HG02884 (cell line): ENCODE measurements at regions not wholly inside any gene's neighbourhood (a gene's known extent, or its start where the extent isn't known, plus 50 kb on each side); places are given as distances from the start of the nearest gene placed in this dataset.
"Not testable (repeated sequence)": the region's sequence is repeated elsewhere in the genome, so short reads cannot be mapped to it uniquely, and the experiment has no call there.

Experiments used
- ATAC-seq: cut with Tn5 transposase; IDR thresholded peaks from one replicate; pipeline ENCODE4 v1.9.1; 2021; ENCODE audit warnings: mild to moderate bottlenecking, moderate library complexity; ENCODE audit not compliant: unreplicated experiment

DNA sequence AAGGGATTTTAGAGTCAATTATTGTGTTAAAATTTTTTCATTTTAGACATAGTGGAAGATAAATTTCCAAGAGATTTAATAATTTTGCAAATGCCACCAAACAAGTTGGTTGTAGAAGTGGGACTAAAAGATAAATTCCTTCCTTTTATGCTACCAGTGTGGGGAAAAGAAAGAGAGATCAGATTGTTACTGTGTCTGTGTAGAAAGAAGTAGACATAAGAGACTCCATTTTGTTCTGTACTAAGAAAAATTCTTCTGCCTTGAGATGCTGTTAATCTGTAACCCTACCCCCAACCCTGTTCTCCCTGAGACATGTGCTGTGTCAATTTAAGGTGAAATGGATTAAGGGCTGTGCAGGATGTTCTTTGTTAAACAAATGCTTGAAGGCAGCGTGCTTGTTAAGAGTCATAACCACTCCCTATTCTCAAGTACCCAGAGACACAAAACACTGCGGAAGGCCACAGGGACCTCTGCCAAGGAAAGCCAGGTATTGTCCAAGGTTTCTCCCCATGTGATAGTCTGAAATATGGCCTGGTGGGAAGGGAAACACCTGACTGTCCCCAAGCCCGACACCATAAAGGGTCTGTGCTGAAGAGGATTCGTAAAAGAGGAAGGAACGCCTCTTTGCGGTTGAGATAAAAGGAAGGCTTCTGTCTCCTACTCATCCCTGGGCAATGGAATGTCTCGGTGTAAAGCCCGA lies 117.0 kb downstream of the CEP44 start:
- ATAC-seq = not testable (repeated sequence)

DNA sequence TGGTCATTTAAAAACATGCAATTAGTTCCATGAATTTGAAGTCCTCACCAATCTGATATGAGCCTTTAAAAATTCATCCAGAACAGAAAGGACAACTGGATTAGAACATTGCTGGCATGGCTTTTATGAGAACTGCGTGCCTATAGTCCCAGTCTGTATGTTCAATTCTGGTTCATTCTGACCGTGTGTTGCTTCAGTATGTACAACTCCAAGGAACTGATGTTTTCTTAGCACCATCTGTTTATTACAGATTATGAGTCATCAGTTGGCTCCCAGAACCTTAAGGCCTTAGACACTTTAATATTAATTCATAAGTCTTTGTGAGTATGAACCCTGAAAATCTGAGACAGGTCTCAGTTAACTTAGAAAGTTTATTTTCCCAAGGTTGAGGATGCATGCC lies 115.0 kb downstream of the CEP44 start:
- no peak for ATAC-seq

DNA sequence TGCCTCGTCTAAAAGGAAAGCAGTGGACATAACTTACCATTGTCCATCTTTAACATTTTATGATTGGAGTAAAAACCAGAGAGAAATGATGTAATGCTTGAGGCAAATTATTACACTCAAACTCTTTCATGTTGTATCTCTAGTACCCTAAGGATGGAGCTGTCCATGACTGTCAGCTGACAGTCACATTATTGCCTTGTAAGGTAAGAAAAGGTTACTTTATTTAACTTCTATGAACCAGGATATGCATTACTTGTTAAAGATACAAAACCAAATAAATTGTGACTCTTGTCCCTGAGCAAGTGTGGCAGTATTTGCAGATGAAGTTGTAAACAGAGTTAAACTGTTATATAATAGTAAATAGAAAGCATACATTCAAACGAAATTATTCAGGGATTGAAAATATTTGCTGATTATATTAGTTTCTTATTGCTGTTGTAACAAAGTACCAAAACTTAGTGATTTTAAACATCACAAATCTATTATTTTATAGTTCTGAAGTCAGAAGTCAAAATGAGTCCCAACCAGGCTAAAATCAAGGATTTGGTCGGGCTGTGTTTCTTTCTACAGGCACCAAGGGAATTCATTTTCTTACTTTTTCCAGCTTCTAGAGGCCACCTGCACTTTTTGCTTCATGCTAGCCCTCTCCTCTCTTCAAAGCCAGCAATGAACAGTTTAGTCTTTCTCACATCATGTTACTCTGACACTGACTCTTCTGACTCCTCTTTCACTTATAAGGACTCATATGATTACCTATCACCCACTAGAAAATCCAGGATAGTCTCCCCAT lies 113.8 kb downstream of the CEP44 start:
- no peak for ATAC-seq

DNA sequence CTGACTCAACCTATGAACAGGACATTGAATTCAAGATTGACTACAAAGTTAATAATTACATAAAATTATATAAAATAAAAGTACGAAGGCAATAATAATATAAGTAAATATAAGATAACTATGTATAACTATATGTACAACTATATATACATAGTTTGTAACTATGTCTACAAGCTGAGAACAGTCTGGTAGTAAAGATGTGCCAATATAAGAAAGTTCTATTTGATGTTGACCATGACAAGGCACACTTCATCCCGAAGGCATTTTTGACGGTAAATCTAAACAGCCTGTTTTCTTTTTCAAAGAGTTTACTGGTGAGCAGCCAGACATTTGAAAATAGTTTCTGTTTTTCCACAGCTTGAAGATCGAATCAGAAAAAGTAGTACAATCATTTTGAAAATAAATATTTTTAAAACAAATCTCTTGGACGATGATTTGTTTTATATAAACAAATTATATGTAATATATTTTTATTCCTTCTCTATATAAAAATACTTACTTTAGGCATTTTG lies 112.9 kb downstream of the CEP44 start:
- ATAC-seq = no peak

DNA sequence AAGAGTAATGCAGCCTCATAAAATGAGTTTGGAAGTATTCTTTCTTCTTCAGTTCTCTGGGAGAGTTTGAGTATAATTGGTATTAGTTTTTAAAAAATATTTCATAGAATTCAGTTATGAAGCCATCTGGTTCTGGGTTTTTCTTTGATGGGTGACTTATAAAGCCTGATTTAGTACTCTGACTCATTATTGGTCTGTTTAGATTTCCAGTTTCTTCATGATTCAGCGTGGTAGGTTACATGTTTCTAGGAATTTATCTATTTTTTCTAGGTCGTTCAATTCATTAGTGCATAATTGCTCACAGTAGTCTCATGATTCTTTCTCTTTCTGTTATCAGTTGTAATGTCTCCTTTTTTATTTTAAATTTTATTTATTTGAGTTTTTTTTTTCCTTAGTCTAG lies 111.2 kb downstream of the CEP44 start:
- no peak for ATAC-seq

DNA sequence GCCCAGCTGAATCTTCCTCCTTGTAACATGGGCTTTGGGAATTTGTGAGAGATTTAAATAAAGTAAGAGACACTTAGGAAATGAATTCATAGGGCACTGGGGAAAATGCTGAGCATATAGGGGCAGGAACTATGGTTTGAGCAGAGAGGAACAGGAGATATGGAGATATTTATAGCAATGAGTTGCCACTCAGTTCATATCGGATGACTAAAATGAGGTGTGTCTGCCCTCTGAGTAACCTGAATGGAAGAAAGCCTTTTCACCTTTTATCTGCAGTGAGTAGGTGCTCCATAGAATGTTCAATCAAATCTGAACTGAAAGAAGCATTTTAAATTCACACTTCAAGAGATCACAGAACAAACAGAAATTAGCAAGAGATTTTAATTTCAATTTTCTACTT lies 105.7 kb downstream of the CEP44 start:
- no peak for ATAC-seq

DNA sequence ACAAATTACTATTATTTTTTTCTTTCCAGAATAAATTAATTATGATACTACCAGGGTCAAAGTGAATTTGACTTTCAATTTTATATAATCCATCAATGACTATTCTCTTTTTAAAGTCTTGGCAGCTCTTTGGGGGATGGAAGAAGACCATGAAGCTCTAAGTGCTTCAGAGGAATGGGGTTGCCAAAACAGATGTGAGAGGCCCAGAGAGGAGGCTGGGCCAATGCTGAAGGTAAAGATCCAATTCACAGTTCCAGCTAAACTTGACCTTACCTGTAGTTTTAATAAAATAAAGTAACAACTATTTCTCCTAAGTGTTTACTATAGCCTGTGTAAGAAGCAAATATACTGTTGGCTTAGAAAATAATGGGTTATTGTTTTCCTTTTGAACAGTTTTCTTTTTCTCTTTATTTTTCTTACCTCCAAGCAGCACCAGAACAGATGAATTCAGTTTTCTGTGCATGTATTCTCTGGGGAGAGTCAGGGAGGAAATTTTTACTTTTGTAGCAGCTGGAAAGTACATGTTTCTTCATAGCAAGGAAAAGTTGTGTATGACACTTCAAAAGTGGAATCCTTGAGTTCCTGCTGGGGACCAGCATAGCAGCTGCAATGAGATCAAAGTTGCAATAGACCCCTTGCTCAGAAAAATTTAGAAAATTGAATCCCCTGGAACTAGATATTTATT lies 104.9 kb downstream of the CEP44 start:
- ATAC-seq = no peak

DNA sequence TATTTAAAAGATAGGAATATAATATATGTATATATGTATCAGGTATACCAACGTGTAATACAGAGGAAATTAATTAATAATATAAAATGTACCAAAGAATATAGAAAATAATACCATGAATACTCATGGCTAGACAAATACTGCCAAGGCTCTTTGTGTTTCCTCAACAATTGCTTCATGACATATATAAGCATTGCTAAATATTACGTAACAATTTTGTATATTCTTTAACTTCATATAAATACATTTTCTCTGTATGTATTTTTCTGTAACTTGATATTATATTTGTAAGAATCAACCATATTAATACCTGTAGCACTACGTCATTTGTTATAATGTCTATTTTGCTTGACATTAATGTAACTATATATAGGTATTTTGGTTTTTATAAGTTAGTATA lies 104.0 kb downstream of the CEP44 start:
- ATAC-seq = no peak

DNA sequence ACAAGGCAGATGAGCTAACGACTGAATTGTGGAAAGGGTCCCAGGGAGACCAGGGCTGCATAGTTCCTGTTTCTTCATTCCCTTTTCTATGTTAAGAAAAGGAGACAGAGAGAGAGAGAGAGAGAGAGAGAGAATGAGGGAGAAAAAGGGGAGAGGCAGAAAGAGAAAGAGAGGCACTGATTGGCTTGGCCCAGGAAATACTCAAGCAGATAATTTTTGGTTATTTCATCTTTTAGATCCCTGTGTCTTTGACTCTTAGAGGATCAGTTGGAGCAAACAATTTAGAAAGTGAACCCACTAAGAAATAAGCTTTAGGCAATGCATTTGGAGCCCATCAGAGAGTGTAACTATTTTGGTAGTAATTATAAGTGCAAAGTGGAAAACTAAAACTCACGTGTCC lies 103.4 kb downstream of the CEP44 start:
- ATAC-seq = no peak

DNA sequence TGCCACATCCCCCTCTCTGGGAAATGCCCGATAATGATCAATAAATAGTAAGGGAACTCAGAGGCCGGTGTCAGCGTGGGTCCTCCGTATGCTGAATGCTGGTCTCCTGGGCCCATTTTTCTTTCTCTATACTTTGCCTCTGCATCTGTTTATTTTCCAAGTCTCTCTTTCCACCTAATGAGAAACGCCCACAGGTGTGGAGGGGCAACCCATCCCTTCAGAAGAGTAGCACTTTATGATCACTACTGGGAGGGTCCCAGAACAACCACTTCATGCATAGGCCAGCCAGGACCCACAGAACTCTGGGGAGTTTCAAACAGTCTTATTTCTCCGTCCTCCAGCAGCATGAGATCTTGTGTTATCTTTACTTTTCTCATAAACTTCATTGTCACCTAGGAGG lies 100.1 kb downstream of the CEP44 start:
- no peak for ATAC-seq

DNA sequence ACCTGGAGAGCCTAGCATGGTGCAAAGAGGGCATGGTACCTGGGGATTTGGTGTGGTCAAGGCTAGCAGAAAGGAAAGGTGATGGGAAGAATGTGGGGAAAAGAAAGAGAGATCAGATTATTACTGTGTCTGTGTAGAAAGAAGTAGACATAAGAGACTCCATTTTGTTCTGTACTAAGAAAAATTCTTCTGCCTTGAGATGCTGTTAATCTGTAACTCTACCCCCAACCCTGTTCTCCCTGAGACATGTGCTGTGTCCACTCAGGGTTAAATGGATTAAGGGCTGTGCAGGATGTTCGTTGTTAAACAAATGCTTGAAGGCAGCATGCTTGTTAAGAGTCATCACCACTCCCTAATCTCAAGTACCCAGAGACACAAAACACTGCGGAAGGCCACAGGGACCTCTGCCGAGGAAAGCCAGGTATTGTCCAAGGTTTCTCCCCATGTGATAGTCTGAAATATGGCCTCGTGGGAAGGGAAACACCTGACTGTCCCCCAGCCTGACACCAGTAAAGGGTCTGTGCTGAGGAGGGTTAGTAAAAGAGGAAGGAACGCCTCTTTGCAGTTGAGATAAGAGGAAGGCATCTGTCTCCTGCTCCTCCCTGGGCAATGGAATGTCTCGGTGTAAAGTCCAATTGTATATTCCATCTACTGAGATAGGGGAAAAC lies 99.4 kb downstream of the CEP44 start:
- not testable (repeated sequence) for ATAC-seq
